ENCODE measurements at regions not wholly inside any gene's neighbourhood (a gene's known extent, or its start where the extent isn't known, plus 50 kb on each side); places are given as distances from the start of the nearest gene placed in this dataset.

GRCh38 chr5:56607074-56607473 is 208.3 kb upstream of the MAP3K1 start:
- ChIA-PET POLR2A (no interaction called here), CTCF (interaction anchor here (1.4 to 1.9 kb wide), 2 partner anchors 15 to 37 kb away, joined by 4 to 5 read pairs; no protein-coding TSS in a partner anchor)
- DNase-seq, result no peak
- Histone ChIP-seq H3K4me1 (ENCODE audit: control extremely low read depth in 1 of 4, control insufficient read depth in 4 of 4, insufficient read depth in 4 of 4, low read length in 3 of 4) (peaks cover 7 to 20% (median 16%) of the 10 kb centered on the region in 4 experiments), H3K27ac (ENCODE audit: insufficient read depth in 1 of 2, low read depth in 1 of 2, low read length in 2 of 2, poor library complexity in 1 of 2, severe bottlenecking in 2 of 2) (no peak overlapping the region), H3K4me3 (ENCODE audit: control insufficient read depth in 1 of 7, extremely low read depth in 1 of 7, insufficient read depth in 4 of 7, low read depth in 2 of 7, low read length in 6 of 7) (no peak overlapping the region), H3K36me3 (ENCODE audit: control insufficient read depth in 4 of 4, insufficient read depth in 4 of 4, low read length in 3 of 4) (no peaks in the 10 kb centered on the region), H3K27me3 (replicated peaks in 2 of 5; ENCODE audit: control insufficient read depth in 4 of 5, insufficient read depth in 5 of 5, low read length in 4 of 5) (no peaks in the 10 kb centered on the region), H3K9me3 (ENCODE audit: control extremely low read depth in 1 of 5, control insufficient read depth in 4 of 5, insufficient read depth in 2 of 5, low read depth in 1 of 5, low read length in 4 of 5) (peaks cover 0 to 11% (median 0%) of the 10 kb centered on the region in 5 experiments)
- WGBS (ENCODE audit: insufficient coverage), result 67% methylated on average over 3 of the region's 4 CpGs

- no CpG with 5 or more reads among the region's 3 CpGs for WGBS (ENCODE audit: insufficient coverage)
- ChIA-PET CTCF (interaction anchor here (1.9 to 2.6 kb wide), 2 partner anchors 14 to 17 kb away, joined by 5 to 7 read pairs; no protein-coding TSS in a partner anchor), POLR2A (no interaction called here)
- no peak overlapping the region for H3K4me3 ChIP-seq (ENCODE audit: control insufficient read depth in 1 of 7, extremely low read depth in 1 of 7, insufficient read depth in 4 of 7, low read depth in 2 of 7, low read length in 6 of 7)
- H3K27me3 ChIP-seq (replicated peaks in 2 of 5; ENCODE audit: control insufficient read depth in 4 of 5, insufficient read depth in 5 of 5, low read length in 4 of 5), result no peaks in the 10 kb centered on the region
- no peaks in the 10 kb centered on the region for H3K36me3 ChIP-seq (ENCODE audit: control insufficient read depth in 4 of 4, insufficient read depth in 4 of 4, low read length in 3 of 4)
- H3K27ac ChIP-seq (ENCODE audit: insufficient read depth in 1 of 2, low read depth in 1 of 2, low read length in 2 of 2, poor library complexity in 1 of 2, severe bottlenecking in 2 of 2), result no peak overlapping the region
- H3K9me3 ChIP-seq (ENCODE audit: control extremely low read depth in 1 of 5, control insufficient read depth in 4 of 5, insufficient read depth in 2 of 5, low read depth in 1 of 5, low read length in 4 of 5), result peaks cover 0 to 4% (median 0%) of the 10 kb centered on the region in 5 experiments
- no peak for DNase-seq
- peaks cover 7 to 20% (median 16%) of the 10 kb centered on the region in 4 experiments for H3K4me1 ChIP-seq (ENCODE audit: control extremely low read depth in 1 of 4, control insufficient read depth in 4 of 4, insufficient read depth in 4 of 4, low read length in 3 of 4)
These were observed 209.2 kb upstream of the MAP3K1 start for GRCh38 chr5:56606192-56606591.

GRCh38 chr5:56605231-56605630 is 210.1 kb upstream of the MAP3K1 start:
- DNase-seq, result peak in 1 of 3 donors; percentile 17
- ChIA-PET POLR2A (no interaction called here), CTCF (interaction anchor here (1.2 to 2.6 kb wide), 2 partner anchors 16 to 20 kb away, joined by 4 to 7 read pairs; no protein-coding TSS in a partner anchor)
- Histone ChIP-seq H3K9me3 (ENCODE audit: control extremely low read depth in 1 of 5, control insufficient read depth in 4 of 5, insufficient read depth in 2 of 5, low read depth in 1 of 5, low read length in 4 of 5) (no peaks in the 10 kb centered on the region), H3K4me3 (ENCODE audit: control insufficient read depth in 1 of 7, extremely low read depth in 1 of 7, insufficient read depth in 4 of 7, low read depth in 2 of 7, low read length in 6 of 7) (no peak overlapping the region), H3K4me1 (ENCODE audit: control extremely low read depth in 1 of 4, control insufficient read depth in 4 of 4, insufficient read depth in 4 of 4, low read length in 3 of 4) (peaks cover 7 to 20% (median 16%) of the 10 kb centered on the region in 4 experiments), H3K36me3 (ENCODE audit: control insufficient read depth in 4 of 4, insufficient read depth in 4 of 4, low read length in 3 of 4) (no peaks in the 10 kb centered on the region), H3K27me3 (replicated peaks in 2 of 5; ENCODE audit: control insufficient read depth in 4 of 5, insufficient read depth in 5 of 5, low read length in 4 of 5) (no peaks in the 10 kb centered on the region), H3K27ac (ENCODE audit: insufficient read depth in 1 of 2, low read depth in 1 of 2, low read length in 2 of 2, poor library complexity in 1 of 2, severe bottlenecking in 2 of 2) (no peak overlapping the region)
- 100% methylated on average over 3 of the region's 5 CpGs for WGBS (ENCODE audit: insufficient coverage)

- Histone ChIP-seq H3K36me3 (ENCODE audit: control insufficient read depth in 4 of 4, insufficient read depth in 4 of 4, low read length in 3 of 4) (no peaks in the 10 kb centered on the region), H3K27me3 (replicated peaks in 2 of 5; ENCODE audit: control insufficient read depth in 4 of 5, insufficient read depth in 5 of 5, low read length in 4 of 5) (no peaks in the 10 kb centered on the region), H3K4me3 (ENCODE audit: control insufficient read depth in 1 of 7, extremely low read depth in 1 of 7, insufficient read depth in 4 of 7, low read depth in 2 of 7, low read length in 6 of 7) (no peak overlapping the region), H3K9me3 (ENCODE audit: control extremely low read depth in 1 of 5, control insufficient read depth in 4 of 5, insufficient read depth in 2 of 5, low read depth in 1 of 5, low read length in 4 of 5) (no peaks in the 10 kb centered on the region), H3K4me1 (ENCODE audit: control extremely low read depth in 1 of 4, control insufficient read depth in 4 of 4, insufficient read depth in 4 of 4, low read length in 3 of 4) (no peaks in the 10 kb centered on the region), H3K27ac (ENCODE audit: insufficient read depth in 1 of 2, low read depth in 1 of 2, low read length in 2 of 2, poor library complexity in 1 of 2, severe bottlenecking in 2 of 2) (no peak overlapping the region)
- no peak for DNase-seq
- POLR2A ChIA-PET, result no interaction called here
- 92% methylated on average over 1 of the region's 3 CpGs for WGBS (ENCODE audit: insufficient coverage)
- CTCF ChIA-PET, result interaction anchor here (1.1 to 1.3 kb wide), 2 partner anchors 12 to 68 kb away, joined by 3 read pairs; no protein-coding TSS in a partner anchor
These were observed 213.7 kb upstream of the MAP3K1 start for GRCh38 chr5:56601641-56602071.

- Histone ChIP-seq H3K9me3 (ENCODE audit: control extremely low read depth in 1 of 5, control insufficient read depth in 4 of 5, insufficient read depth in 2 of 5, low read depth in 1 of 5, low read length in 4 of 5) (no peaks in the 10 kb centered on the region), H3K4me3 (ENCODE audit: control insufficient read depth in 1 of 7, extremely low read depth in 1 of 7, insufficient read depth in 4 of 7, low read depth in 2 of 7, low read length in 6 of 7) (no peak overlapping the region), H3K4me1 (ENCODE audit: control extremely low read depth in 1 of 4, control insufficient read depth in 4 of 4, insufficient read depth in 4 of 4, low read length in 3 of 4) (peaks cover 0 to 5% (median 0%) of the 10 kb centered on the region in 4 experiments), H3K36me3 (ENCODE audit: control insufficient read depth in 4 of 4, insufficient read depth in 4 of 4, low read length in 3 of 4) (no peaks in the 10 kb centered on the region), H3K27ac (ENCODE audit: insufficient read depth in 1 of 2, low read depth in 1 of 2, low read length in 2 of 2, poor library complexity in 1 of 2, severe bottlenecking in 2 of 2) (no peak overlapping the region), H3K27me3 (replicated peaks in 2 of 5; ENCODE audit: control insufficient read depth in 4 of 5, insufficient read depth in 5 of 5, low read length in 4 of 5) (no peaks in the 10 kb centered on the region)
- POLR2A ChIA-PET, result interaction anchor here (0.7 kb wide), 1 partner anchor 10 kb away, joined by 3 read pairs; no protein-coding TSS in a partner anchor
- CTCF ChIA-PET, result interaction anchor here (1.3 kb wide), 1 partner anchor 10 kb away, joined by 3 read pairs; no protein-coding TSS in a partner anchor
- DNase-seq, result no peak
These were observed 216.4 kb upstream of the MAP3K1 start for GRCh38 chr5:56598941-56599340.

- H3K27me3 ChIP-seq (replicated peaks in 2 of 5; ENCODE audit: control insufficient read depth in 4 of 5, insufficient read depth in 5 of 5, low read length in 4 of 5), result no peaks in the 10 kb centered on the region
- H3K4me1 ChIP-seq (ENCODE audit: control extremely low read depth in 1 of 4, control insufficient read depth in 4 of 4, insufficient read depth in 4 of 4, low read length in 3 of 4), result peaks cover 0 to 5% (median 3%) of the 10 kb centered on the region in 4 experiments
- no peaks in the 10 kb centered on the region for H3K9me3 ChIP-seq (ENCODE audit: control extremely low read depth in 1 of 5, control insufficient read depth in 4 of 5, insufficient read depth in 2 of 5, low read depth in 1 of 5, low read length in 4 of 5)
- no peak for DNase-seq
- WGBS (ENCODE audit: insufficient coverage), result 93% methylated on average over 4 of the region's 4 CpGs
- ChIA-PET CTCF (interaction anchor here (1.0 to 1.1 kb wide), 2 partner anchors 12 to 17 kb away, joined by 3 read pairs; no protein-coding TSS in a partner anchor), POLR2A (no interaction called here)
- H3K27ac ChIP-seq (ENCODE audit: insufficient read depth in 1 of 2, low read depth in 1 of 2, low read length in 2 of 2, poor library complexity in 1 of 2, severe bottlenecking in 2 of 2), result no peak overlapping the region
- no peak overlapping the region for H3K4me3 ChIP-seq (ENCODE audit: control insufficient read depth in 1 of 7, extremely low read depth in 1 of 7, insufficient read depth in 4 of 7, low read depth in 2 of 7, low read length in 6 of 7)
- H3K36me3 ChIP-seq (ENCODE audit: control insufficient read depth in 4 of 4, insufficient read depth in 4 of 4, low read length in 3 of 4), result no peaks in the 10 kb centered on the region
These were observed 219.2 kb upstream of the MAP3K1 start for GRCh38 chr5:56596155-56596554.

- POLR2A ChIA-PET, result interaction anchor here (0.6 kb wide), 1 partner anchor 20 kb away, joined by 3 read pairs; no protein-coding TSS in a partner anchor
- peaks cover 0 to 5% (median 3%) of the 10 kb centered on the region in 4 experiments for H3K4me1 ChIP-seq (ENCODE audit: control extremely low read depth in 1 of 4, control insufficient read depth in 4 of 4, insufficient read depth in 4 of 4, low read length in 3 of 4)
- CTCF ChIA-PET, result interaction anchor here (1.0 to 1.1 kb wide), 2 partner anchors 12 to 18 kb away, joined by 3 read pairs; no protein-coding TSS in a partner anchor
- H3K9me3 ChIP-seq (ENCODE audit: control extremely low read depth in 1 of 5, control insufficient read depth in 4 of 5, insufficient read depth in 2 of 5, low read depth in 1 of 5, low read length in 4 of 5), result no peaks in the 10 kb centered on the region
- WGBS (ENCODE audit: insufficient coverage), result 93% methylated on average over 2 of the region's 2 CpGs
- no peak overlapping the region for H3K4me3 ChIP-seq (ENCODE audit: control insufficient read depth in 1 of 7, extremely low read depth in 1 of 7, insufficient read depth in 4 of 7, low read depth in 2 of 7, low read length in 6 of 7)
- no peaks in the 10 kb centered on the region for H3K27me3 ChIP-seq (replicated peaks in 2 of 5; ENCODE audit: control insufficient read depth in 4 of 5, insufficient read depth in 5 of 5, low read length in 4 of 5)
- H3K36me3 ChIP-seq (ENCODE audit: control insufficient read depth in 4 of 4, insufficient read depth in 4 of 4, low read length in 3 of 4), result no peaks in the 10 kb centered on the region
- no peak for DNase-seq
- no peak overlapping the region for H3K27ac ChIP-seq (ENCODE audit: insufficient read depth in 1 of 2, low read depth in 1 of 2, low read length in 2 of 2, poor library complexity in 1 of 2, severe bottlenecking in 2 of 2)
These were observed 219.8 kb upstream of the MAP3K1 start for GRCh38 chr5:56595566-56595965.
